ENCODE measurements at regions not wholly inside any gene's neighbourhood (a gene's known extent, or its start where the extent isn't known, plus 50 kb on each side); places are given as distances from the start of the nearest gene placed in this dataset.

GRCh38 chr9:4415281-4415680, 75.0 kb upstream of the SLC1A1 start:
- 3% methylated on average over 2 of the region's 2 CpGs for WGBS (ENCODE audit: low lambda C conversion rate)
- no peaks in the 10 kb centered on the region for H3K36me3 ChIP-seq (replicated peaks in 1 of 2; ENCODE audit: control insufficient read depth in 1 of 2, insufficient read depth in 2 of 2, low read length in 2 of 2)
- no peaks in the 10 kb centered on the region for H3K79me2 ChIP-seq (ENCODE audit: insufficient read depth, low read length)
- POLR2A ChIA-PET: no interaction called here
- H3K4me2 ChIP-seq (ENCODE audit: low read depth, low read length): no peak overlapping the region
- BruUV-seq (replicated peaks): no TSS peak
- no peak overlapping the region for H2AFZ ChIP-seq (ENCODE audit: low read length)
- H3K4me3 ChIP-seq (replicated peaks in 1 of 3; ENCODE audit: insufficient read depth in 1 of 3, low read depth in 2 of 3, low read length in 3 of 3): no peak overlapping the region
- ATAC-seq (no peak), FAIRE-seq (no peak), DNase-seq (ENCODE audit: low spot score) (no peak)
- H4K20me1 ChIP-seq (ENCODE audit: insufficient read depth, low read length): no peaks in the 10 kb centered on the region
- no peaks in the 10 kb centered on the region for H3K4me1 ChIP-seq (ENCODE audit: insufficient read depth, low read length)
- TF ChIP-seq ZNF615 (CRISPR knock-in tag; IDR thresholded peaks at IDR 0.05; ENCODE audit: borderline replicate concordance): no peak
- no peak for TF ChIP-seq SPEN (CRISPR knock-in tag; IDR thresholded peaks at IDR 0.05; ENCODE audit: low read depth)
- CTCF ChIA-PET (ENCODE audit: low intra/inter-chr PET ratio, low total read pairs): no interaction called here
- no peaks in the 10 kb centered on the region for H3K27me3 ChIP-seq (ENCODE audit: control insufficient read depth in 1 of 2, insufficient read depth in 2 of 2, low read length in 2 of 2)
- intact Hi-C loops (cut with micrococcal nuclease; ENCODE audit: unreplicated experiment): no loop called here
- no peaks in the 10 kb centered on the region for H3K9me3 ChIP-seq (ENCODE audit: low read length)
- H3K27ac ChIP-seq (ENCODE audit: extremely low read length, insufficient read depth, low read length): no peak overlapping the region
- in situ Hi-C loops (cut with HindIII; ENCODE audit: extremely low pct_ligation_motif_present, low pct_unique_long_range_greater_than_20kb): no loop called here
- no peak overlapping the region for H3K9ac ChIP-seq (ENCODE audit: insufficient read depth, low read depth, low read length)

GRCh38 chr9:4413856-4414255, 76.4 kb upstream of the SLC1A1 start:
- intact Hi-C loops (cut with micrococcal nuclease; ENCODE audit: unreplicated experiment): no loop called here
- Histone ChIP-seq H3K9me3 (ENCODE audit: low read length) (no peaks in the 10 kb centered on the region), H3K4me3 (replicated peaks in 1 of 3; ENCODE audit: insufficient read depth in 1 of 3, low read depth in 2 of 3, low read length in 3 of 3) (no peak overlapping the region), H3K36me3 (replicated peaks in 1 of 2; ENCODE audit: control insufficient read depth in 1 of 2, insufficient read depth in 2 of 2, low read length in 2 of 2) (no peaks in the 10 kb centered on the region), H3K79me2 (ENCODE audit: insufficient read depth, low read length) (no peaks in the 10 kb centered on the region), H2AFZ (ENCODE audit: low read length) (no peak overlapping the region), H3K4me1 (ENCODE audit: insufficient read depth, low read length) (no peaks in the 10 kb centered on the region), H3K27me3 (ENCODE audit: control insufficient read depth in 1 of 2, insufficient read depth in 2 of 2, low read length in 2 of 2) (no peaks in the 10 kb centered on the region), H3K27ac (ENCODE audit: extremely low read length, insufficient read depth, low read length) (no peak overlapping the region), H3K9ac (ENCODE audit: insufficient read depth, low read depth, low read length) (no peak overlapping the region), H4K20me1 (ENCODE audit: insufficient read depth, low read length) (no peaks in the 10 kb centered on the region), H3K4me2 (ENCODE audit: low read depth, low read length) (no peak overlapping the region)
- in situ Hi-C loops (cut with HindIII; ENCODE audit: extremely low pct_ligation_motif_present, low pct_unique_long_range_greater_than_20kb): no loop called here
- BruUV-seq (replicated peaks): no TSS peak
- ATAC-seq (no peak), DNase-seq (ENCODE audit: low spot score) (no peak), FAIRE-seq (no peak)
- WGBS (ENCODE audit: low lambda C conversion rate): 0% methylated on average over 1 of the region's 1 CpG
- POLR2A ChIA-PET: no interaction called here
- CTCF ChIA-PET (ENCODE audit: low intra/inter-chr PET ratio, low total read pairs): no interaction called here
- no peak for TF ChIP-seq ZNF335 (CRISPR knock-in tag; IDR thresholded peaks at IDR 0.05)
- TF ChIP-seq ZNF263 (CRISPR knock-in tag; IDR thresholded peaks at IDR 0.05): no peak
- TF ChIP-seq ZBTB8A (CRISPR knock-in tag; IDR thresholded peaks at IDR 0.05; ENCODE audit: borderline replicate concordance, low read depth): no peak
- no peak for TF ChIP-seq SRSF9 (IDR thresholded peaks at IDR 0.05; ENCODE audit: borderline replicate concordance, insufficient read depth, low read depth, low read length, poor library complexity, severe bottlenecking)
- TF ChIP-seq YY1 (IDR thresholded peaks at IDR 0.05; ENCODE audit: insufficient read depth, insufficient replicate concordance, low read depth, low read length): no peak
- TF ChIP-seq FOXK1 (CRISPR knock-in tag; IDR thresholded peaks at IDR 0.05; ENCODE audit: borderline replicate concordance, low read depth): no peak
- TF ChIP-seq RNF2 (conservative IDR thresholded peaks at IDR 0.05; ENCODE audit: low read depth): no peak
- no peak for TF ChIP-seq RBAK (CRISPR knock-in tag; IDR thresholded peaks at IDR 0.05)
- no peak for TF ChIP-seq SMC3 (IDR thresholded peaks at IDR 0.05; ENCODE audit: low read length)
- TF ChIP-seq, protein P1, sequence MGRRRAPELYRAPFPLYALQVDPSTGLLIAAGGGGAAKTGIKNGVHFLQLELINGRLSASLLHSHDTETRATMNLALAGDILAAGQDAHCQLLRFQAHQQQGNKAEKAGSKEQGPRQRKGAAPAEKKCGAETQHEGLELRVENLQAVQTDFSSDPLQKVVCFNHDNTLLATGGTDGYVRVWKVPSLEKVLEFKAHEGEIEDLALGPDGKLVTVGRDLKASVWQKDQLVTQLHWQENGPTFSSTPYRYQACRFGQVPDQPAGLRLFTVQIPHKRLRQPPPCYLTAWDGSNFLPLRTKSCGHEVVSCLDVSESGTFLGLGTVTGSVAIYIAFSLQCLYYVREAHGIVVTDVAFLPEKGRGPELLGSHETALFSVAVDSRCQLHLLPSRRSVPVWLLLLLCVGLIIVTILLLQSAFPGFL (CRISPR knock-in tag; IDR thresholded peaks at IDR 0.05): no peak
- no peak for TF ChIP-seq ZFP36L2 (CRISPR knock-in tag; IDR thresholded peaks at IDR 0.05)
- no peak for TF ChIP-seq ZFX (CRISPR knock-in tag; IDR thresholded peaks at IDR 0.05; ENCODE audit: low read depth)
- TF ChIP-seq STAG1 (CRISPR knock-in tag; IDR thresholded peaks at IDR 0.05): no peak
- no peak for TF ChIP-seq ZGPAT (CRISPR knock-in tag; IDR thresholded peaks at IDR 0.05)
- no peak for TF ChIP-seq MTF1 (CRISPR knock-in tag; IDR thresholded peaks at IDR 0.05)
- TF ChIP-seq ZNF737 (CRISPR knock-in tag; IDR thresholded peaks at IDR 0.05; ENCODE audit: borderline replicate concordance): no peak
- TF ChIP-seq PCBP2 (optimal IDR thresholded peaks at IDR 0.05; ENCODE audit: low read depth, low read length, poor library complexity, severe bottlenecking): no peak
- no peak for TF ChIP-seq ZNF460 (CRISPR knock-in tag; IDR thresholded peaks at IDR 0.05; ENCODE audit: borderline replicate concordance)

Data from HepG2 (cell line).